K562 (cell line): ENCODE measurements at regions not wholly inside any gene's neighbourhood (a gene's known extent, or its start where the extent isn't known, plus 50 kb on each side); places are given as distances from the start of the nearest gene placed in this dataset.

Source experiments
- ATAC-seq: fragments of 200-7000 bp; cut with Tn5 transposase; 3 replicates; pipeline ENCODE4 v1.9.1; 2020; ENCODE audit warnings: moderate library complexity
- BruUV-seq: library from RNA; stranded (reverse); fragments of 400-500 nt; replicated peaks from 2 replicates; lab custom pipeline; 2021; lab: Mats Ljungman, UMichigan
- CTCF ChIA-PET: fragments of 300-600 bp; formaldehyde crosslinking; extraction: SDS; loops from one replicate; lab custom pipeline; 2021; ENCODE audit warnings: low intra/inter-chr PET ratio; lab: Yijun Ruan, JAX
- POLR2A ChIA-PET: fragments of 300-600, 350-650 bp; sonication (Branson Sonifier 250); formaldehyde crosslinking; extraction: SDS; loops from one replicate; lab custom pipeline; 2021; ENCODE audit warnings: antibody characterized with exemption, inconsistent platforms; lab: Yijun Ruan, JAX
- DNase-seq, 4 experiments: peaks; one replicate each; pipeline versions ENCODE4 v3.0.0 to v3.0.0-alpha.2; 2011 to 2018; ENCODE audit warnings: low spot score in 3 of 4, mixed read lengths in 3 of 4; ENCODE audit errors: extremely low read depth in 1 of 4
- FAIRE-seq: peaks from 2 replicates; lab custom pipeline; 2011; peaks lifted over from hg19 to GRCh38; lab: Jason Lieb, UNC
- H2AFZ ChIP-seq: 2 replicates; pipeline ENCODE4 v1.6.0; 2011; ENCODE audit warnings: low read depth, low read length, control low read depth, inconsistent platforms
- H3K27ac ChIP-seq: fragments of 200-600 bp; 3 replicates; pipeline ENCODE4 v1.8.0; 2011; ENCODE audit warnings: low read depth, mild to moderate bottlenecking, control low read depth, inconsistent platforms, low read length, moderate library complexity, mixed read lengths; ENCODE audit errors: extremely low read depth
- H3K27me3 ChIP-seq, 2 experiments: fragments of 300-600 bp in 1 of 2; 2 replicates in 1 of 2; 3 replicates in 1 of 2; pipeline versions ENCODE4 v1.6.0 to v1.8.0; 2011; ENCODE audit warnings: inconsistent platforms in 2 of 2, low read length in 2 of 2, mild to moderate bottlenecking in 1 of 2, mixed read lengths in 1 of 2, moderate library complexity in 1 of 2; ENCODE audit not compliant: control insufficient read depth in 2 of 2, insufficient read depth in 2 of 2
- H3K36me3 ChIP-seq: fragments of 300-600 bp; 3 replicates; pipeline ENCODE4 v1.8.0; 2011; ENCODE audit warnings: mild to moderate bottlenecking, low read length, inconsistent platforms; ENCODE audit not compliant: control insufficient read depth, insufficient read depth
- H3K4me1 ChIP-seq, 2 experiments: fragments of 200-600 bp in 1 of 2; replicated peaks in 1 of 2; 2 replicates in 1 of 2; 3 replicates in 1 of 2; pipeline versions ENCODE4 v1.5.1 to v1.8.0; 2011; ENCODE audit warnings: inconsistent platforms in 2 of 2, low read length in 2 of 2, mild to moderate bottlenecking in 1 of 2, mixed read lengths in 1 of 2, moderate library complexity in 1 of 2; ENCODE audit not compliant: control insufficient read depth in 2 of 2, insufficient read depth in 2 of 2
- H3K4me2 ChIP-seq: 2 replicates; pipeline ENCODE4 v1.6.1; 2011; ENCODE audit warnings: low read length, control low read depth, inconsistent platforms, mixed read lengths; ENCODE audit not compliant: insufficient read depth
- H3K4me3 ChIP-seq: fragments of 200-600 bp; sonication (generic), shearing (Covaris generic); 2 replicates; pipeline ENCODE4 v1.5.1; 2016; ENCODE audit warnings: control low read depth, inconsistent platforms
- H3K79me2 ChIP-seq: fragments of 200-600 bp; 3 replicates; pipeline ENCODE4 v1.8.0; 2011; ENCODE audit warnings: low read length, inconsistent platforms; ENCODE audit not compliant: control insufficient read depth, insufficient read depth
- H3K9ac ChIP-seq, 2 experiments: 2 replicates each; pipeline versions ENCODE4 v1.6.0 to v1.6.1; 2011; ENCODE audit warnings: low read depth in 2 of 2, low read length in 2 of 2, control low read depth in 1 of 2, inconsistent platforms in 1 of 2, mild to moderate bottlenecking in 1 of 2, mixed read lengths in 1 of 2; ENCODE audit not compliant: insufficient read depth in 1 of 2
- H3K9me1 ChIP-seq: one replicate; pipeline ENCODE4 v1.6.0; 2011; ENCODE audit warnings: inconsistent platforms, mild to moderate bottlenecking, low read length, moderate library complexity; ENCODE audit not compliant: control insufficient read depth, insufficient read depth
- H3K9me3 ChIP-seq: replicated peaks from 2 replicates; pipeline ENCODE4 v1.5.1; 2011; ENCODE audit warnings: low read depth, low read length, inconsistent platforms; ENCODE audit not compliant: control insufficient read depth, insufficient read depth
- H4K20me1 ChIP-seq: replicated peaks from 2 replicates; pipeline ENCODE4 v1.6.1; 2011; ENCODE audit warnings: low read length, inconsistent platforms, mixed read lengths; ENCODE audit not compliant: control insufficient read depth, insufficient read depth
- FOXJ3 ChIP-seq: sonication (generic); formaldehyde crosslinking; IDR thresholded peaks from 2 replicates; pipeline ENCODE4 v1.4.0; 2020; ENCODE audit warnings: mild to moderate bottlenecking, missing genetic modification reagents
- NR3C1 ChIP-seq: sonication (generic); formaldehyde crosslinking; IDR thresholded peaks from 2 replicates; pipeline ENCODE4 v1.8.1; 2022; ENCODE audit warnings: missing genetic modification reagents
- ZBTB17 ChIP-seq: fragments of 450-650 bp; formaldehyde crosslinking; IDR thresholded peaks from 2 replicates; pipeline ENCODE4 v1.4.0; 2020; ENCODE audit warnings: mild to moderate bottlenecking
- ZNF197 ChIP-seq: fragments of 200-800 bp; sonication (Bioruptor generic); IDR thresholded peaks from 2 replicates; pipeline ENCODE4 v1.6.1; 2016; ENCODE audit warnings: low read depth, missing genetic modification characterization, missing compliant biosample characterization
- WGBS: fragments of 100-300 bp; shearing (Covaris generic); methylation state at CpG from one replicate; pipeline ENCODE4 v1.1.6; 2016; ENCODE audit warnings: low coverage, mixed read lengths; ENCODE audit not compliant: insufficient coverage; ENCODE audit errors: missing lambda C conversion rate; 5-methylcytosine and 5-hydroxymethylcytosine counted together
- in situ Hi-C: fragments of 300-500 bp; cut with MboI; formaldehyde crosslinking; loops from 4 replicates; pipeline ENCODE4 v1.15.0; 2018; ENCODE audit warnings: inconsistent platforms, mixed read lengths
- intact Hi-C: fragments of 100-400 bp; cut with micrococcal nuclease; formaldehyde crosslinking; loops from 2 replicates; pipeline ENCODE4 v1.14.2; 2022
- TF ChIP-seq, protein P1 (sequence below): sonication (generic); formaldehyde crosslinking; IDR thresholded peaks from 2 replicates; pipeline ENCODE4 v1.8.0; 2022; ENCODE audit warnings: mild to moderate bottlenecking, missing genetic modification reagents

DNA sequence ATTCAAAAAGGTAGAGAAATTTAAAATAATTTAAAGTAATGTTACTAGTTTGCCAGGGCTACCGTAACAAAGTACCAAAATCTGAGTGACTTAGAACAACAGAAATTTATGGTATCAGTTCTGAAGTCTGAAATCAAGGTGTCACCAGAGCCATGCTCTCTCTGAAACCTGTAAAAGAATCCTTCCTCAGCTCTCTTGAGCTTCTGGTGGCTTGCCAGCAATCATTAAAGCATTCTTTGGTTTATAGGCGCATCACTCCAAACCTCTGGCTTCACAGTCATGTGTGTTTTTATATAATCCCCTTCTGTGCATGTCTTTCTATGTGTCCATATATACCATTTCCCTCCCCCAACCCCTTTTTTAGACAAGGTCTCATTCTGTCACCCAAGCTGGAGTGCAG lies 220.3 kb downstream of the COX7C start (continued):
- TF ChIP-seq, protein P1, sequence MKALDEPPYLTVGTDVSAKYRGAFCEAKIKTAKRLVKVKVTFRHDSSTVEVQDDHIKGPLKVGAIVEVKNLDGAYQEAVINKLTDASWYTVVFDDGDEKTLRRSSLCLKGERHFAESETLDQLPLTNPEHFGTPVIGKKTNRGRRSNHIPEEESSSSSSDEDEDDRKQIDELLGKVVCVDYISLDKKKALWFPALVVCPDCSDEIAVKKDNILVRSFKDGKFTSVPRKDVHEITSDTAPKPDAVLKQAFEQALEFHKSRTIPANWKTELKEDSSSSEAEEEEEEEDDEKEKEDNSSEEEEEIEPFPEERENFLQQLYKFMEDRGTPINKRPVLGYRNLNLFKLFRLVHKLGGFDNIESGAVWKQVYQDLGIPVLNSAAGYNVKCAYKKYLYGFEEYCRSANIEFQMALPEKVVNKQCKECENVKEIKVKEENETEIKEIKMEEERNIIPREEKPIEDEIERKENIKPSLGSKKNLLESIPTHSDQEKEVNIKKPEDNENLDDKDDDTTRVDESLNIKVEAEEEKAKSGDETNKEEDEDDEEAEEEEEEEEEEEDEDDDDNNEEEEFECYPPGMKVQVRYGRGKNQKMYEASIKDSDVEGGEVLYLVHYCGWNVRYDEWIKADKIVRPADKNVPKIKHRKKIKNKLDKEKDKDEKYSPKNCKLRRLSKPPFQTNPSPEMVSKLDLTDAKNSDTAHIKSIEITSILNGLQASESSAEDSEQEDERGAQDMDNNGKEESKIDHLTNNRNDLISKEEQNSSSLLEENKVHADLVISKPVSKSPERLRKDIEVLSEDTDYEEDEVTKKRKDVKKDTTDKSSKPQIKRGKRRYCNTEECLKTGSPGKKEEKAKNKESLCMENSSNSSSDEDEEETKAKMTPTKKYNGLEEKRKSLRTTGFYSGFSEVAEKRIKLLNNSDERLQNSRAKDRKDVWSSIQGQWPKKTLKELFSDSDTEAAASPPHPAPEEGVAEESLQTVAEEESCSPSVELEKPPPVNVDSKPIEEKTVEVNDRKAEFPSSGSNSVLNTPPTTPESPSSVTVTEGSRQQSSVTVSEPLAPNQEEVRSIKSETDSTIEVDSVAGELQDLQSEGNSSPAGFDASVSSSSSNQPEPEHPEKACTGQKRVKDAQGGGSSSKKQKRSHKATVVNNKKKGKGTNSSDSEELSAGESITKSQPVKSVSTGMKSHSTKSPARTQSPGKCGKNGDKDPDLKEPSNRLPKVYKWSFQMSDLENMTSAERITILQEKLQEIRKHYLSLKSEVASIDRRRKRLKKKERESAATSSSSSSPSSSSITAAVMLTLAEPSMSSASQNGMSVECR (CRISPR knock-in tag): no peak
- TF ChIP-seq NR3C1 (CRISPR knock-in tag): no peak
- TF ChIP-seq ZNF197 (CRISPR knock-in tag): no peak
- no peak for TF ChIP-seq ZBTB17 (CRISPR knock-in tag)
- TF ChIP-seq, all 486 proteins: peak for 0

DNA sequence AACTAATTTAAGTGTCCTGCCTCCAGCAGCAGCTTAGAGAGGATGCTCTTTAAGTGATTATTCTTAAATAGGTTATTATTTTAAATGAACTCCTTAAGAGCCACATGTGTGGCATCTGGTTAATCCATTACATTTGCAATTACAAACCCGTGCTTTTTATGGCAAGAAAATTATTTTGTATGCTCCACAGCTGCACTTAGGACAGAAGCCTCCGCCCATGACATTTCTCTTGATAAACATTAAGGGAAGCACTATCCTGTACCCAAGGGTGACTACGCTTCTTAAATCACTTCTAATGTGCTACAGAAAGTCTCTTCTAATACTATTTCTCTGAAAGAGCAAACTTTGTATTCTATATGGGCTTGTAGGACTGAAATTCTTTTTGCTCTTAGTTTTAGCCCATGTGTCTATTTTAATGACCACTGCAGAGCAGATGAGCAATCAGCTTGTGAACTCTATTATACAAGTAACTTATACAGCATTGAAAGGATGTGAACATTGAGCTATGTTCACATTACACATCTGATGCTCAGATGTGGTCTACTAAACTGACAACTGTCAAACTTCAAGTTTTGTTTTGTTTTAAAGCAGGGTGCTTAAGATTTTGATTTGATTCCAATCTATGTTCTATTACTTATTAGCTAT lies 223.4 kb downstream of the COX7C start:
- Histone ChIP-seq H3K27me3 (no peaks in the 10 kb centered on the region), H4K20me1 (no peaks in the 10 kb centered on the region), H3K4me3 (no peak overlapping the region), H3K4me1 (no peaks in the 10 kb centered on the region), H3K9ac (no peak overlapping the region), H3K36me3 (no peaks in the 10 kb centered on the region), H3K9me1 (no peaks in the 10 kb centered on the region), H3K27ac (no peak overlapping the region), H2AFZ (no peak overlapping the region), H3K79me2 (no peaks in the 10 kb centered on the region), H3K9me3 (no peaks in the 10 kb centered on the region), H3K4me2 (no peak overlapping the region)
- POLR2A ChIA-PET: no interaction called here
- FAIRE-seq: no peak
- CTCF ChIA-PET: no interaction called here
- no peak for DNase-seq
- in situ Hi-C loops: no loop called here
- intact Hi-C loops: no loop called here
- 0% methylated on average over 3 of the region's 3 CpGs for WGBS
- no peak for ATAC-seq
- no TSS peak for BruUV-seq
- TF ChIP-seq FOXJ3 (CRISPR knock-in tag): no peak
